ENCODE measurements at regions not wholly inside any gene's neighbourhood (a gene's known extent, or its start where the extent isn't known, plus 50 kb on each side); places are given as distances from the start of the nearest gene placed in this dataset.

- TF ChIP-seq ZFX (IDR thresholded peaks at IDR 0.05) (no peak), CTCF (conservative IDR thresholded peaks at IDR 0.05) (no peak)
- H3K27ac ChIP-seq: no peak overlapping the region
These were observed 176.4 kb upstream of the CST7 start for GRCh38 chr20:24772667-24773066.

GRCh38 chr20:24773168-24773567, 175.9 kb upstream of the CST7 start:
- H3K27ac ChIP-seq: no peak overlapping the region
- TF ChIP-seq ZFX (IDR thresholded peaks at IDR 0.05) (no peak), CTCF (conservative IDR thresholded peaks at IDR 0.05) (no peak)

- no peak overlapping the region for H3K27ac ChIP-seq
- TF ChIP-seq ZFX (IDR thresholded peaks at IDR 0.05) (no peak), CTCF (conservative IDR thresholded peaks at IDR 0.05) (no peak)
These were observed 175.3 kb upstream of the CST7 start for GRCh38 chr20:24773751-24774201.

- no peak overlapping the region for H3K27ac ChIP-seq
These were observed 173.1 kb upstream of the CST7 start for GRCh38 chr20:24775966-24776365.

GRCh38 chr20:24776755-24777271, 172.3 kb upstream of the CST7 start:
- TF ChIP-seq ZFX (IDR thresholded peaks at IDR 0.05) (no peak), CTCF (conservative IDR thresholded peaks at IDR 0.05) (no peak)
- no peak overlapping the region for H3K27ac ChIP-seq

More at GRCh38 chr20:24775966-24776365, 173.1 kb upstream of the CST7 start:
- TF ChIP-seq CTCF (conservative IDR thresholded peaks at IDR 0.05): no peak
- TF ChIP-seq ZFX (IDR thresholded peaks at IDR 0.05): no peak

GRCh38 chr20:24777746-24778145, 171.3 kb upstream of the CST7 start:
- H3K27ac ChIP-seq: no peak overlapping the region
- TF ChIP-seq CTCF (conservative IDR thresholded peaks at IDR 0.05): no peak
- no peak for TF ChIP-seq ZFX (IDR thresholded peaks at IDR 0.05)

- H3K27ac ChIP-seq: no peak overlapping the region
- TF ChIP-seq ZFX (IDR thresholded peaks at IDR 0.05) (no peak), CTCF (conservative IDR thresholded peaks at IDR 0.05) (no peak)
These were observed 170.5 kb upstream of the CST7 start for GRCh38 chr20:24778585-24779031.

Data from C4-2B (cell line).